OCI-LY1 (cell line): ENCODE measurements at regions not wholly inside any gene's neighbourhood (a gene's known extent, or its start where the extent isn't known, plus 50 kb on each side); places are given as distances from the start of the nearest gene placed in this dataset.

ENCODE experiments used
- H2AFZ ChIP-seq: fragments of 200-600 bp; sonication (generic), shearing (Covaris generic); 2 replicates; pipeline ENCODE4 v1.6.0; 2014; ENCODE audit warnings: antibody characterized with exemption, mild to moderate bottlenecking, low read length
- H3F3A ChIP-seq: fragments of 200-600 bp; sonication (generic), shearing (Covaris generic); 2 replicates; pipeline ENCODE4 v1.6.0; 2014; ENCODE audit warnings: mild to moderate bottlenecking, antibody characterized with exemption, low read length, moderate library complexity; ENCODE audit not compliant: insufficient read depth
- H3K27ac ChIP-seq: fragments of 200-600 bp; sonication (generic); 2 replicates; pipeline ENCODE4 v1.5.1; 2014; ENCODE audit warnings: low read length, mixed run types, mild to moderate bottlenecking, low read depth; ENCODE audit not compliant: poor library complexity, severe bottlenecking
- H3K27me3 ChIP-seq: fragments of 200-600 bp; sonication (generic); 2 replicates; pipeline ENCODE4 v1.6.0; 2014; ENCODE audit warnings: antibody characterized with exemption, mild to moderate bottlenecking, low read length, moderate library complexity; ENCODE audit not compliant: insufficient read depth
- H3K36me3 ChIP-seq: fragments of 200-600 bp; sonication (generic); 2 replicates; pipeline ENCODE4 v1.6.1; 2014; ENCODE audit warnings: mild to moderate bottlenecking, antibody characterized with exemption, low read length, moderate library complexity, mixed read lengths; ENCODE audit not compliant: insufficient read depth
- H3K4me1 ChIP-seq: fragments of 200-600 bp; sonication (generic); 2 replicates; pipeline ENCODE4 v1.5.1; 2014; ENCODE audit warnings: mild to moderate bottlenecking, low read length, moderate library complexity; ENCODE audit not compliant: insufficient read depth, severe bottlenecking
- H3K4me2 ChIP-seq: fragments of 200-600 bp; sonication (generic), shearing (Covaris generic); 2 replicates; pipeline ENCODE4 v1.6.1; 2014; ENCODE audit warnings: low read length
- H3K4me3 ChIP-seq: fragments of 200-600 bp; sonication (generic); 2 replicates; pipeline ENCODE4 v1.5.1; 2014; ENCODE audit warnings: low read length, low read depth, mild to moderate bottlenecking, mixed read lengths; ENCODE audit not compliant: poor library complexity, severe bottlenecking
- H3K79me2 ChIP-seq: fragments of 200-600 bp; shearing (Covaris generic); 2 replicates; pipeline ENCODE4 v1.6.1; 2016; ENCODE audit warnings: mixed run types, low read length, mixed read lengths; ENCODE audit not compliant: insufficient read depth
- H3K9ac ChIP-seq: fragments of 200-600 bp; sonication (generic), shearing (Covaris generic); 2 replicates; pipeline ENCODE4 v1.6.1; 2014; ENCODE audit warnings: mild to moderate bottlenecking, low read length, mixed read lengths
- H3K9me2 ChIP-seq: fragments of 200-600 bp; sonication (generic), shearing (Covaris generic); 2 replicates; pipeline ENCODE4 v1.6.1; 2014; ENCODE audit warnings: low read depth, mild to moderate bottlenecking, low read length, mixed read lengths
- H3K9me3 ChIP-seq: fragments of 200-600 bp; shearing (Covaris generic); 2 replicates; pipeline ENCODE4 v1.6.1; 2014; ENCODE audit warnings: low read length, mixed read lengths
- H4K20me1 ChIP-seq: fragments of 200-600 bp; sonication (generic), shearing (Covaris generic); 2 replicates; pipeline ENCODE4 v1.6.0; 2016; ENCODE audit warnings: mild to moderate bottlenecking, low read length; ENCODE audit not compliant: insufficient read depth
- EZH2 ChIP-seq: fragments of 200-600 bp; sonication (generic), shearing (Covaris generic); IDR thresholded peaks from 2 replicates; pipeline ENCODE4 v1.8.0; 2017; ENCODE audit warnings: borderline replicate concordance, mixed run types, mild to moderate bottlenecking, antibody characterized with exemption, low read length, moderate library complexity, mixed read lengths
- TF ChIP-seq, protein P1 (sequence below): fragments of 200-600 bp; sonication (generic), shearing (Covaris generic); IDR thresholded peaks from 2 replicates; pipeline ENCODE4 v1.5.1; 2017; ENCODE audit warnings: mild to moderate bottlenecking, antibody characterized with exemption, low read length, moderate library complexity, mixed read lengths

DNA sequence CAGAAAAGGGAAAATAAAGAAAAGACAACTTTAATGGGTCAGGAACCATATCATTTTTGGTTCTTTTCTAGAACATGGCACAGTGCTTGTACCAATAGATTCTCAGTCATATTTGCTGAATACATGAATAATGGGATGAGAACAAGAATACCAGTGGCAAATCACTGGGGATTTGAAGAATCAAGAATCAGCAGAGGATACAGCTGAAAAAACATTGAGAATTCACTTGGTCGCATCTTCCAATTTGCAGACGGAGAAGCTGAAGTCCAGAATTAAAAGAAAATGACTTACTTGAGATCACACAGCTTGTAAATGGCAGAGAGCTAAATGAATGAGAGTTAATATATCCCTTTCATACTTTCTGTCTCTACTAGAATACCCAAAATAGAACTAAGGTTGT is 362.2 kb downstream of the RAD51AP2 start:
- Histone ChIP-seq H4K20me1 (no peaks in the 10 kb centered on the region), H3K4me2 (no peak overlapping the region), H3K27ac (no peak overlapping the region), H3K4me3 (no peak overlapping the region), H3F3A (no peaks in the 10 kb centered on the region), H3K9me2 (no peaks in the 10 kb centered on the region), H3K9me3 (no peaks in the 10 kb centered on the region), H3K79me2 (no peaks in the 10 kb centered on the region), H3K27me3 (no peaks in the 10 kb centered on the region), H2AFZ (no peak overlapping the region), H3K36me3 (no peaks in the 10 kb centered on the region), H3K4me1 (no peaks in the 10 kb centered on the region), H3K9ac (no peak overlapping the region)
- TF ChIP-seq, protein P1, sequence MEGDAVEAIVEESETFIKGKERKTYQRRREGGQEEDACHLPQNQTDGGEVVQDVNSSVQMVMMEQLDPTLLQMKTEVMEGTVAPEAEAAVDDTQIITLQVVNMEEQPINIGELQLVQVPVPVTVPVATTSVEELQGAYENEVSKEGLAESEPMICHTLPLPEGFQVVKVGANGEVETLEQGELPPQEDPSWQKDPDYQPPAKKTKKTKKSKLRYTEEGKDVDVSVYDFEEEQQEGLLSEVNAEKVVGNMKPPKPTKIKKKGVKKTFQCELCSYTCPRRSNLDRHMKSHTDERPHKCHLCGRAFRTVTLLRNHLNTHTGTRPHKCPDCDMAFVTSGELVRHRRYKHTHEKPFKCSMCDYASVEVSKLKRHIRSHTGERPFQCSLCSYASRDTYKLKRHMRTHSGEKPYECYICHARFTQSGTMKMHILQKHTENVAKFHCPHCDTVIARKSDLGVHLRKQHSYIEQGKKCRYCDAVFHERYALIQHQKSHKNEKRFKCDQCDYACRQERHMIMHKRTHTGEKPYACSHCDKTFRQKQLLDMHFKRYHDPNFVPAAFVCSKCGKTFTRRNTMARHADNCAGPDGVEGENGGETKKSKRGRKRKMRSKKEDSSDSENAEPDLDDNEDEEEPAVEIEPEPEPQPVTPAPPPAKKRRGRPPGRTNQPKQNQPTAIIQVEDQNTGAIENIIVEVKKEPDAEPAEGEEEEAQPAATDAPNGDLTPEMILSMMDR: no peak
- no peak for TF ChIP-seq EZH2

DNA sequence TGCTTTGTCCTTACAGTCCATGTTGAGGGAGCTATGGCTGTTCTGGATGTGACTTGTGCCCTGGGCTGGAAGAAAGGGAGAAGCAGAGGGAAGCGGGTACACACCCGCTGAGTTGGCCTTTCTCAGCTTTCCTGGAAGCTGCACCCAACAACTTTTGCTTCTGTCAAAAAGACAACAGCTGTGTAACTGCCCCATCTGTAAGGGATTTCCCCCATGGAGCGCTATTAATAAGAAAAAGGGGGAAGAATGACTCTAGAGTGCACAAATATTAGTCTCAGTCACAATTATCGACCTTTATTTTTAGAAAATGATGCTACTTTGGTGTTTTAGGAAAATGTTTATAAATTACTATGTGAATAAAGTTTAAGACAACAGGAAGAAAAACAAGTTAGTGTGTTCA is 368.3 kb downstream of the RAD51AP2 start:
- no peaks in the 10 kb centered on the region for H3K27me3 ChIP-seq
- TF ChIP-seq, protein P1: no peak
- no peak for TF ChIP-seq EZH2
- H2AFZ ChIP-seq: no peak overlapping the region
- H3K27ac ChIP-seq: no peak overlapping the region
- H3K36me3 ChIP-seq: no peaks in the 10 kb centered on the region
- H3K9ac ChIP-seq: no peak overlapping the region
- H3K4me1 ChIP-seq: no peaks in the 10 kb centered on the region
- H3K9me2 ChIP-seq: no peaks in the 10 kb centered on the region
- H4K20me1 ChIP-seq: no peaks in the 10 kb centered on the region
- no peaks in the 10 kb centered on the region for H3K79me2 ChIP-seq
- no peaks in the 10 kb centered on the region for H3K9me3 ChIP-seq
- H3K4me3 ChIP-seq: no peak overlapping the region
- no peaks in the 10 kb centered on the region for H3F3A ChIP-seq
- no peak overlapping the region for H3K4me2 ChIP-seq

DNA sequence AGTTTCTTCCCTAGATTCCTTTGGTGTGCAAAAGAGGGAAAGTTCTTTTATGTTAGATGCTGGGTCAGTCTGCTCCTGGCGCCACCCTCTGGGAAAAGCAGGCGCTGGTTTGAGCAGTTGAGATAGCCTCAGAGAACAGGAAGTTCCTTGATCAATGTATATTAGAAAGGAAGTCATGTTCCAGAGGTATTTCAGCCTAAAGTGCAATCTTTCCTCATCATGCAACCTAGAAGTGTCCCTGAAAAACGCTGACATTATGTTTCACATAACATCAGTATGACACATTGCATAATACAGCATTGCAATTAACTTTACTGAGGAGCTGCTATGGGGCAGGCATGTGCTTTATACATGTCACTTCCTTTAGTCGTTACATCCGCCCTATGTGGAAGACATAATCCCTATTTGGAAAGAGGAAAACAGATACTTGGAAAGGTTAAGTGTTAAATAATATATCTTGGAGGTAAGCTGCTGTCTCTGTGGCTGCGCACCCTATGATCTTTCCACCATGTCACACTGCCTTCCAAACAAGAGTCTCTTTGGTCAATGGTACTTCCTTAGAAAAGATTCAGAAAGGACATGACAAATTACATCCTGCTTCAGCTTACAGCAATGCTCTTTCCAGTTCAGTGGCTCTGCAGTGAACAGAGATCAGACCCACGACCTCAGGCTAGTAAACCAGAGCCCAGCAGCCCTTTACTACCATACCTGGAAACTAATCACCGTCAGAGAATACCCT is 369.7 kb downstream of the RAD51AP2 start:
- Histone ChIP-seq H3K27ac (no peak overlapping the region), H2AFZ (no peak overlapping the region), H3F3A (no peaks in the 10 kb centered on the region), H3K9ac (no peak overlapping the region), H3K9me2 (no peaks in the 10 kb centered on the region), H3K79me2 (no peaks in the 10 kb centered on the region), H3K4me2 (no peak overlapping the region), H3K9me3 (no peaks in the 10 kb centered on the region), H3K27me3 (no peaks in the 10 kb centered on the region), H3K4me1 (no peaks in the 10 kb centered on the region), H4K20me1 (no peaks in the 10 kb centered on the region), H3K4me3 (no peak overlapping the region), H3K36me3 (no peaks in the 10 kb centered on the region)
- TF ChIP-seq, protein P1: peak; percentile 43; the same call in 1 of the 2 replicates
- TF ChIP-seq EZH2: no peak
